Colonic mucosa (tissue), 4 donors: ENCODE measurements at regions not wholly inside any gene's neighbourhood (a gene's known extent, or its start where the extent isn't known, plus 50 kb on each side); places are given as distances from the start of the nearest gene placed in this dataset.
A peak's percentile ranks its signal among the peaks of the same experiment; 100 is the strongest.

ENCODE experiments used
- DNase-seq: peaks from one replicate; pipeline ENCODE4 v3.0.0-alpha.2; 2020
- H3K27ac ChIP-seq: fragments of 200-600 bp; one replicate; pipeline ENCODE4 v1.8.0; 2021
- H3K27me3 ChIP-seq: fragments of 200-600 bp; one replicate; pipeline ENCODE4 v1.8.0; 2021
- H3K36me3 ChIP-seq: fragments of 200-600 bp; one replicate; pipeline ENCODE4 v1.8.0; 2021
- H3K4me1 ChIP-seq: fragments of 200-600 bp; one replicate; pipeline ENCODE4 v1.8.0; 2021; ENCODE audit warnings: mild to moderate bottlenecking
- H3K4me3 ChIP-seq: fragments of 200-600 bp; one replicate; pipeline ENCODE4 v1.8.0; 2021
- H3K9ac ChIP-seq, 2 donors: one replicate each; pipeline ENCODE4 v1.7.0; 2013; ENCODE audit warnings: control low read depth in 2 of 2, low read depth in 2 of 2, low read length in 2 of 2
- H3K9me3 ChIP-seq: fragments of 200-600 bp; one replicate; pipeline ENCODE4 v1.8.0; 2021
- intact Hi-C: fragments of 100-400 bp; cut with DNase I; formaldehyde crosslinking; loops from one replicate; pipeline ENCODE4 v1.14.1; 2022
- TF ChIP-seq, protein P1 (sequence below): fragments of 200-600 bp; IDR thresholded peaks from one replicate; pipeline ENCODE4 v1.8.0; 2022; ENCODE audit warnings: antibody characterized with exemption, mild to moderate bottlenecking
- donor health status: healthy.
- donor health status: DM: no; HTN: no; CAD: no.
- donor health status: DM: no; HTN: no; CAD: no.

- Histone ChIP-seq H3K4me1 (no peaks in the 10 kb centered on the region), H3K36me3 (no peaks in the 10 kb centered on the region), H3K9ac (no peak overlapping the region), H3K9me3 (no peaks in the 10 kb centered on the region), H3K27me3 (no peaks in the 10 kb centered on the region), H3K27ac (peak overlapping the region; percentile 43), H3K4me3 (no peak overlapping the region)
- TF ChIP-seq, protein P1, sequence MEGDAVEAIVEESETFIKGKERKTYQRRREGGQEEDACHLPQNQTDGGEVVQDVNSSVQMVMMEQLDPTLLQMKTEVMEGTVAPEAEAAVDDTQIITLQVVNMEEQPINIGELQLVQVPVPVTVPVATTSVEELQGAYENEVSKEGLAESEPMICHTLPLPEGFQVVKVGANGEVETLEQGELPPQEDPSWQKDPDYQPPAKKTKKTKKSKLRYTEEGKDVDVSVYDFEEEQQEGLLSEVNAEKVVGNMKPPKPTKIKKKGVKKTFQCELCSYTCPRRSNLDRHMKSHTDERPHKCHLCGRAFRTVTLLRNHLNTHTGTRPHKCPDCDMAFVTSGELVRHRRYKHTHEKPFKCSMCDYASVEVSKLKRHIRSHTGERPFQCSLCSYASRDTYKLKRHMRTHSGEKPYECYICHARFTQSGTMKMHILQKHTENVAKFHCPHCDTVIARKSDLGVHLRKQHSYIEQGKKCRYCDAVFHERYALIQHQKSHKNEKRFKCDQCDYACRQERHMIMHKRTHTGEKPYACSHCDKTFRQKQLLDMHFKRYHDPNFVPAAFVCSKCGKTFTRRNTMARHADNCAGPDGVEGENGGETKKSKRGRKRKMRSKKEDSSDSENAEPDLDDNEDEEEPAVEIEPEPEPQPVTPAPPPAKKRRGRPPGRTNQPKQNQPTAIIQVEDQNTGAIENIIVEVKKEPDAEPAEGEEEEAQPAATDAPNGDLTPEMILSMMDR: no peak
- intact Hi-C loops: no loop called here
- peak; percentile 37 for DNase-seq
Measured at GRCh38 chr4:56757821-56758411, 63.6 kb downstream of the SPINK2 start.

DNA sequence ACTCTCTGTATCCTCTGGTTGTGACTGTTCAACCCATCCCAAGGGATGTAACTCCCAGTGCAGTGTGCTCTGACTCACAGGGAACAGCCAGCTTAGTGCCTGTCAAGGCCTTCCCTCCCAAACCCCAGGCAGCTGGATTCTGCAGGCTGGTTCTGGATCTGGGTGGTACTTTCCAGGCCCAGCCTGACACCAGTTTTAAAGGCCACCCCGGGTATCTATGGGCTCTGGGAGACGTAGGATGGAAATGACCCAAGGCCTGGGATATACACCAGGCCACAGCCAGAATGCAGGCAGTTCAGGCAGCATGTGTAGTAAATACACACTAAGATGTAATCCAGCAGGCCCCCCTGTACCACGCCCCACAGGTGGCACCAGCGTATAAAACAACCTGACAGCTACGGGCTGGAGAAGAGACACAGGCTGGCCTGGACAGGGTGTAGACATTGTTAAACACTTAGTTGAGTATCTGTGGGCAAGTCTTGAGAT, 64.2 kb downstream of the SPINK2 start:
- Histone ChIP-seq H3K36me3 (no peaks in the 10 kb centered on the region), H3K27me3 (no peaks in the 10 kb centered on the region), H3K9me3 (no peaks in the 10 kb centered on the region), H3K9ac (peak overlapping the region in 1 of 2 donors; percentile 41), H3K4me3 (no peak overlapping the region), H3K4me1 (no peaks in the 10 kb centered on the region), H3K27ac (peak overlapping the region; percentile 43)
- intact Hi-C loops: no loop called here
- DNase-seq: no peak
- TF ChIP-seq, protein P1: no peak

GRCh38 chr4:56755901-56756300, 65.6 kb downstream of the SPINK2 start:
- Histone ChIP-seq H3K27ac (no peak overlapping the region), H3K9me3 (no peaks in the 10 kb centered on the region), H3K9ac (no peak overlapping the region), H3K27me3 (no peaks in the 10 kb centered on the region), H3K4me1 (no peaks in the 10 kb centered on the region), H3K4me3 (no peak overlapping the region), H3K36me3 (no peaks in the 10 kb centered on the region)
- intact Hi-C loops: no loop called here
- DNase-seq: no peak
- TF ChIP-seq, protein P1: no peak

GRCh38 chr4:56752985-56753384, 68.5 kb downstream of the SPINK2 start:
- Histone ChIP-seq H3K36me3 (no peaks in the 10 kb centered on the region), H3K27ac (no peak overlapping the region), H3K4me1 (no peaks in the 10 kb centered on the region), H3K4me3 (no peak overlapping the region), H3K9me3 (no peaks in the 10 kb centered on the region), H3K27me3 (no peaks in the 10 kb centered on the region), H3K9ac (no peak overlapping the region)
- DNase-seq: peak; percentile 62
- TF ChIP-seq, protein P1: no peak
- intact Hi-C loops: no loop called here

- H3K36me3 ChIP-seq: no peaks in the 10 kb centered on the region
Measured at GRCh38 chr4:56750231-56750630, 69.1 kb upstream of the HOPX start.

More at GRCh38 chr4:56750231-56750630, 69.1 kb upstream of the HOPX start:
- intact Hi-C loops: no loop called here
- TF ChIP-seq, protein P1: no peak
- Histone ChIP-seq H3K9ac (no peak overlapping the region), H3K27ac (no peak overlapping the region), H3K9me3 (no peaks in the 10 kb centered on the region), H3K4me3 (no peak overlapping the region), H3K4me1 (no peaks in the 10 kb centered on the region), H3K27me3 (no peaks in the 10 kb centered on the region)
- DNase-seq: no peak
